NCI-H82 treated with DMSO at 0.1 percent for 48 hours (cell line): ENCODE measurements at regions not wholly inside any gene's neighbourhood (a gene's known extent, or its start where the extent isn't known, plus 50 kb on each side); places are given as distances from the start of the nearest gene placed in this dataset.

Source experiments
- DNase-seq: peaks from one replicate; lab custom pipeline; 2025; ENCODE audit not compliant: unreplicated experiment; lab: John Stamatoyannopoulos, UW

DNA sequence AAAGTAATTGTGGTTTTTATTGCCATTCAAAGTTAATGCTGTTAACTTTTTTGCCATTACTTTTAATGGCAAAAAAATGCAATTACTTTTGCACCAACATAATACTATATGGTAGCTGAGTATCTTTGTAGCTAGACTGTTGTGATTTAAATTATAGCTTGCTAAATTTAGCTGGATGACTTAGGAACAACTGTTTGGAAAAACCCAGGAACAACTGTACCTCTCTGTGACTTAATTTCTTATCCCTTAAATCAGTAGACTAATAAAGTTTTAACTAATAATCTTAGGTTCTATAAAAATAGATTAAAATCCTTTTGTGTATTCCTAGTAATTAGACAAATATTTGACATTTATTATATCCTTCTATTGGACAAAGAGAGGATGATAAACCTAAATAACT is 268.2 kb downstream of the TENT5A start:
- DNase-seq, result no peak

DNA sequence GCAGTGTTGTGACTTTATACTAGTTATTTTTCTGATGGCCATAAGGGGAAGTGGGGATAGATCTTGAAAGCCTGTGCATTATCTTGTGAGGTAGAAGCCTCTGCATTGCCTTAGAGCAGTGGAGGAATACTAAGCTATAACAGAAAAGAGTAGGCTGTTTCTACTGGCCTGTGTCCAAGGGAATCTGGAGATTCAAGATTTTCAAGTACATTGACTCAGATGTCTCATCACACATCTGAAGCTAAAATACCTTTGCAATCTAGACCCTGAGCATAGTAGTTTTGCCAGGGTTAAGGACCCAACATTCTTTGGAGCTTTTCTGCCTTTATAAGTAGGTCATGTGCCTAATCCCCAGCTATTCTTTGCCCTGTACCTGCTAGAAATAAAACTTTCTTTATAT is 272.3 kb downstream of the TENT5A start:
- no peak for DNase-seq

DNA sequence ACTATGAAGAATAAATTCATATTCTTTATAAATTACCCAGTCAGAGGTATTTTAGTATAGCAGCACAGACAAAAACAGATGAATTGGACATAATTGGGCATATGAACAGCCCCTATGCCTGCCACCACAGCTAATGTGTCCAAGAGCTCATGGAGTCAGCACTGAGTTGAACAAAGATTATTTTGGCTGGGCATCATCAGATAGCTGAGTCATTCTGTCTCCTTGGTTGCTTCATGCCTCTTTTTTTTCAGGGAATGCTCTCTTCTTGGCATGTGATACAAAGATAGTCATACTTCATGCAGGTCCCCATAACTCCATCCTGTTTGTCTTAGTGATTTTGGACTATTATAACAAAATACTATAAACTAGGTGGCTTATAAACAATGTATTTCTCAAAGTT is 275.6 kb downstream of the TENT5A start:
- DNase-seq, result no peak

DNA sequence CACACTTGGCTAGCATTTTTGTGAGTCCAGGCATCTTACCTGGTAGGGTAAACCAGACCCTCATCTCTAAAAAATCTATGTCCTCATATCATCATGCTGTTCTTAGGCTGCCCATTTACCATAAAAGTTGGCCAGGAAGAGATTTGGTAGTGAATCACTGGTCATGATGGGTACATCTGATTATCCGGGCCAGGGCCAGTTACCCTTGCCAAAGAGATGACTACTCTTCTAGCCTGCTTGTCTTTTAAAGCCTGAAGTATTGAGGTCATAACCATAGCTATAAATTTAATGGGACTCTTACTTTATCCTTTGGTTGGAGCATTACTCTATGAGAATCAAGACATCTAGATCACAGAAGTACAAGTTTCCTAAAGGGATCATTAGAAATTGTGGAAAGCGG is 276.8 kb downstream of the TENT5A start:
- no peak for DNase-seq

DNA sequence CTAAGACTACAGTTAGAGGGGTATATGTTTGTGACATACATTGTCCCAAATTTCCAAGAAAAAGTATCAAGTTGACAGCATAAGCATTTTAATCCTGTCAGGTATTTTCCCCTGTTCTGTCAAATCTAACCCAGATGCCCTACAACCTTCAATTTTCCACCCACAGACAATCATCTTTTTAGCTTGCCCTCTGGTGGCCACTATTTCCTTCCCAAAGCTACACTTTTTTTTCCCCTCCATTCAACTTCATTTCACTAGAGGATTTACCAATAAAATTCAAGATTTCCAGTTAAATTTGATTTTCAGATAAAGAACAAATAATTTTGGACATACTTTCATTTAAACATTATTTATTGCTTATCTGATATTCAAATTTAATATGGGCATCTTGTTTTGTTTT is 286.6 kb downstream of the TENT5A start:
- no peak for DNase-seq

DNA sequence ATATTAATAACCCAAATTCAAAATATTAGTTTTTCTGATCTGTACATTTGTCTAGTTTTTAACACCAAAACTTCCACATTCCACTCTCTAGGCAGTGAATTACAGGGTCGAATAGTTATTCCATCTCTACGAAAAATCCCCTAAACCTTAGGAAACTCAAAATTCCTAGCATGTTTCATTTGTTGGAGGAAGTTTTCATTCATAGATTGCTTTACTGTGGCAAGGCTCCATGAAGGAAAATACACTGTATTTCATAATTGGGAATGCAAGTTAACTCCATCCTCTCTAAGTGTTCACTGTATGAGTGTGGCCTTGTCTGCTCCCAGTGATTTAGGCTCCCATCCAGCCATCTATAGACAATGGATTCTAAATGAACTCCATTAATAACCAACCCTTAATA is 296.1 kb downstream of the TENT5A start:
- no peak for DNase-seq

DNA sequence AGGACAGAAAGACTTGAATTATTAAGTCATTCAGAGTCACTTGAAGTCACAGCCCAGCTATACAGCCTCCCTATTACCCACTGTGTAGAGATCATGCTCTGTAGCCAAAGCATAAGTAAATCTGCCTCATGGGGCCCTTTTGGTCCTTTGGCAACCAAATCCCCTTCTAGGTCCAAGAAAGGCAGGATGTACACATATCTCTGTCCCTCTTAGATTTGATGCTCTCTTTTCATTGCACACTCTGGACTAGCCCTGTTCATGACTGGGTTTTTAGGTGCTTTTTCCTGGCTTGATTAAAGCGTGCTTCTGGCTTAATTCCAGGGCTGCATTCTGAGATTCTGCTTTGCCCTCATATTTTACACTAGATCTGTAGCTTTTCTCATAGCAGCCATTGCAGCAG is 296.8 kb downstream of the TENT5A start:
- no peak for DNase-seq

DNA sequence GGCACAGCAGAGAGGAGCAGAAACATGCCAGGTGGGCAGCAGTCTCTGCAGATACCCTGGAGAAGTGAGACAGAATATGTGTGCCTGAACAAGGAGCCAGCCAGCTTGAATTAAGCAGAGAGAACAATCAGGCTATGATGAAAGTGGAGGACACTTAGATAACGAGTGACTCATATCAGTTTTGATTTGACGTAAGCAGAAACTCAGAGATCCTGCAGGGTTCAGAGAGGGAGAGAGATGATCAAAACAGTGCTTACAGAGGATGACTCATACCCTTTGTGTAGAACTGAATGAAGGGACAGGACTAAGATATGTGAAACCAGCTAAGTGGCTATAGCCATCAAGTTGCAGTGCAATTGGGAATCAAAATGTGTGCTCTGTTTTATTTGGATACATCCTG is 300.7 kb downstream of the TENT5A start:
- no peak for DNase-seq

DNA sequence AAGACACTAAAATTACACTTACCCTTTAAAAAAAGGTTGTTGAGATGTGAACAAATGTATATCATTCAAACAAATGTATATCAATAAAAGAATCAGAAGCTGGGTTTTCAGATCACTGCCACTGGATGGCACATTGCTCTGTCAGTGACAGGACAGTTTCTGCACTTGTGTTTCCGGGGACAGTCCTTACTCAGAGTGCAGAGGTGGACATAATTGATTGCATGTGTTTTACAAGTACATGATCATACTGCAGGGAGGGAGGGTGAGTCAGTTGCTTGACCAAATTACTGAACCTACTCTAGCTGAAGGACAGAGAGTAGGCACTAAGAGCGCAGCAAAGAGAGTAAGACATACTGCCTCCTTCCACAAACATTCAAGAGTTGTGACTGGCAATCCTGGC is 302.3 kb downstream of the TENT5A start:
- no peak for DNase-seq

DNA sequence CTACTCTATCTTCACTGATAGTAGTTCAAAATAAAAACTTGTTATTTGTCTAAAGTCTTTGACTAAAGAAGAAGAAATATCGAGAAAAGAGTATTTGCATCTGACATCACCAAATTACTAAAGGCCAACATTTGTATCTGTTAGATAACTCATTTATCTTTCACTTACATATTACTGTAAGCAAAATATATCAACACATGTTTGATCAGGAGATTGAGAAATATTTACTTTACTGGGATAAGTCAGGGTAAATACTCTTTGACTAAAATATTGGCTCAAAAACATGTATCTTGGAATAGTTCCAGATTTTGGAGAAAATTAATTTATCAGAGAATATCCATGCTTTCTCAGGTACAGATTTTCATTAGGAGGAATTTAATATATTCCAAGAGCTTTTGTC is 306.0 kb downstream of the TENT5A start:
- DNase-seq, result no peak

DNA sequence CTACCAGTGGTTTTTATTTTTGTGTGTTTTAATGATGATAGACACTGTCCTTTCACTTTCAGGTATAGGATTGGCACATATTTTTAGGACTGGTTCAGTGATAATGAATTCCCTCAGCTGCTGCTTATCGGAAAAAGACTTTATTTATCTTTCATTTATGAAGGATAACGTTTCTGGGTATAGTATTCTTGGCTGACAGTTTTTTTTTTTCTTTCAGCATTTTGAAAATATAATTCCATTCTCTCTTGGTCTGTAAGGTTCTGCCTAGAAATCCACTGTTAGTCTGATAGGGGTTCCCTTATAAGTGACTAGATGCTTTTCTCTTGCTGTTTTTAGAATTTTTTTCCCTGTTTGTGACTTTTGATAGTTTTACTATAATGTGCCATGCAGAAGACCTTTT is 313.1 kb downstream of the TENT5A start:
- no peak for DNase-seq

DNA sequence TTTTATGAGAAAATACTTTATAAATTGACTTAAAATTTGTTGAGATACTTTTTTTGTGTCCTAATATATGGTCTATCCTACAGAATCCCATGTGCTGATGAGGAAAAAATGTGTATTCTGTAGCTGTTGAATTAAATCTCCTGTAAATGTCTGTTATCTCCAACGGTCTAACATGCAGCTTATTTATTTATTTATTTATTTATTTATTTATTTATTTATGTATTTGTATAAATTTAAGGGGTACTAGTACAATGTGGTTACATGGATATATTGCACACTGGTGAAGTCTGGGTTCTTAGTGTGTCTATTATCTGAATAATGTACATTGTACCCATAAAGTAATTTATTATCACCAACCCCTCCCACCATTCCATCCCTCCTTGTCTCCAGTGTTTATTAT is 315.5 kb downstream of the TENT5A start:
- no peak for DNase-seq

DNA sequence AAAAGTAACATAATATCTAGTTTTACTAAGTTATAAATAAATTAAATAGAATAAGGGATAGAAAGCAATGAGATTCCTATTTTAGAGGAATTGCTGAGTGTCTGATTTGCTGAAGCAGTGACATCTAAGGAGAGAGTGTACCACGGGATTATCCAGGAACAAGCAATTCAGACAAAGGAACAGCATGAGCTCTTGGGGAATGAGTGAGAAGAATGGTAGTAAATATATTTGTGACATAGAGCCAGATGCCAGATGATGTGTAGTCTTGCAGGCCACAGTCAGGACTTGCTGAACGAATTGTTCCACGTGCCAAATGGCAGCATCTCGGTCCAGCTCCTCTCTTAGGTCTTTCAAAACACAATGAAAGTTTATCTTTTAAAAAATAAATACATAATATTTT is 339.2 kb downstream of the TENT5A start:
- no peak for DNase-seq

DNA sequence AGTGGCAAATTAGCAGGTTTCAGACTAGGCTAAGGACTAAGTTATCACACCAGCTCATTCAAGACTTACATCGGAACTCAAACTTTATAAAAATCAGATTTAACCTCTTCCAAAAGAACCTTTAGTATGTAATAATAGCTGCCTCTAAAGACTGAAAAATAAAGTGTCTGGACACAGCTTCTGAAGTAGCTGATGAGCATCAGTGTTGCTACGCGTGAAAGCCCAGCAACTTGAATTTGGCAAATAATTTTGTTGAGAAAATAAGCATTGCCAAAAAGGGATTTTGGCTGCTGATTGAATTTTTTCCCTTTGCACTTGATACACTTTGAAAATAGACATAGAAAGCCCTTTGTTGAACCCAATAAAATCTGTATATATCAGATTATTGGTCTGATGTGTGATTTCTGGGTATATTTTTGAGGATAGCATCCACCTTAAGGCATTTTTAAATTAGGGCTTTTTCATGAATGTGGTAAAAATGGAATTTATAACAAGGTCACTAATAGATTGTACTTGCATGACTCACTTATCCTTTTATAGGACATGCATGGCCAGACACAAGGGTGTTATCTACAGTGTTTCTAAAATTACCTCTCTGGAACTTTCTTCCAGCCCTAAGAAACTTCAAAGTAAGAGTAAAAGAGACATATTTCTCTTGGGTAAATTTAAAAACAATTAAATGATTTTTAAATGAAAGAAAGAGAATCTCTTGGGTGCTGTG is 350.4 kb downstream of the TENT5A start:
- no peak for DNase-seq

DNA sequence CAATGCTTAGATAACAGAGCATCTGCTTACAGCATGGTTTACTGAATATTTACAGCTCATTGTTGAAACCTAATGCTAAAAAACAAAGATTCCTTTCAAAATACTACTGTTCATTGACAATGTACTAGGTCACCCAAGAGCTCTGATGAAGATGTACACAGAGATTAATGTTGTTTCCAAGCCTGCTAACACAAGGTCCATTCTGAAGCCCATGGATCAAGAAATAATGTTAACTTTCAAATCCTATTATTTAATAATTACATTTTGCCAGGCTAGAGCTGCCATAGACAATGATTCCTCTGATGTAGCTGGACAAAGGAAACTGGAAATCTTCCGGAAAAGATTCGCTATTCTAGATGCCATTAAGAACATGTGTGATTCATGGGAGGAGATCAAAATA is 355.6 kb downstream of the TENT5A start:
- no peak for DNase-seq

DNA sequence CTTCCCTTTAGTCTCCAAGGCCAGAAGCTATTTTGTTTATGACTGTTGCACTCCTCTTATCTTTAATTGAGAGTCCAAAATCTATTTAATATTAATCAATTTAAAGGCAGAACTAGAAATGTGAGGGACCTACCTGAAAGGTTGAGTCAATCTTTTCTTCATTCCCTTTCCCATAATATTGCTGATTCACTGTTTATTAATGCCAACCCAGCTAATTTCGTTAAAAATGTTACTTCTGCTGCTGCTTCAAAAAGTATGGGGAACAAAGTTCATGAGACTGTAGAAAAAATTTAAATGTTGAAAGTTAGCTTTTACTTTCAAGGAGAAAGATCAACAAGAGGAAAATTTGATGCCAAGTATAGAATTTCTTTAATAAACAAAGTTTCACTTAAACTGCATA is 365.3 kb downstream of the TENT5A start:
- DNase-seq, result no peak

DNA sequence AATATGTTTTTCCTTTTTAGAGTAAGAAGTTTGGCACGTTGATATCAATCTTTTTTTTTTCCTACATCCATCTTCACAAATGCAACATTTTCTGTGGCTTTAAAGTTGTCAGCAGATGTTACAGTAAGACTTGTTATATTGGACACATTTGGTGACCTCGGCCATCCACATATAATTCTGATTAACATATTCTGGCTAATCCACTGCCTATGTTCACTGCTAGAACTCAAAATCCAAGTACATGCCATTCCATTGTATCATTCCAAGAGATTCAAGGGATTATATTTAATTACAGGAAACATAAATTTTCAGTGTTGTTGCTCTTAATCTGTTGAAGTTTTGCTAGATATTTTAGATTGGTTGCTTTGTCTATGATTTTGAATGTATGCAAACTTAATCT is 367.6 kb downstream of the TENT5A start:
- no peak for DNase-seq

DNA sequence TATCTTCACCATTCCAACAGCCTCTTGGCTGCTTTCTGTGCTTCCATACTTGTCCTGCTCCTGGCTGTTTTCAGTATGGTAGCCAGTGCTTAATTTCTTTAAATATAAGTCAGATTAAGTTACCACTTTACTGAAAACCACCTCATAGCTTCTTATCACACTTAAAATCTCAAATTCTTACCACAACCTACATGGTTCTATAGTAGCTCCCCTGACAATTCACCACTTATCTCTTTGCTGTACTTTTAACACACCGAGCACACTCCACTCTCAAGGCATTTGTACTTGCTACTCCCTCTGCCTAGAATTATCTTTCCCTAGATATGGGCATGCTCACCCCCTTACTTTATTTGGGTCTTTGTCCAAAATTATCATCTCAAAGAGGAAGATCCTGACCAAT is 369.0 kb downstream of the TENT5A start:
- no peak for DNase-seq

DNA sequence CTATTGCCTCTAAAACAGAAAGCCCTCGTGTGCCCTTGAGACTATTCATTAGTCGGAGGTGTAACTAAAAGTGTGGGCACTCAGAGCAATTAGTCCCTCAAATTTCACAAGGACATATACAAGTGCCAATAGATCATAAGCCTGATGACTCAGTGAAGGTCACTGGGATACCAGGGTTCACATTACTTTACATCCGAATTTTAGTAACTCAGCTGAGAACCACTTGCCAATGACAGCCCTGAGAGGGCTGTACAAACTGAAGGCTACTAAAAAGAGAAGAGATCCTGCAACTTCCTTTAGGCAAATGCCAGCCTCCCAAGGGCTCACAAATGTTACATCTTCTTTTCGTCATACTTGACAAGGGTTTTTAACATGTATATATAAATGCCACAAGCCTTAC is 369.6 kb downstream of the TENT5A start:
- DNase-seq, result no peak

DNA sequence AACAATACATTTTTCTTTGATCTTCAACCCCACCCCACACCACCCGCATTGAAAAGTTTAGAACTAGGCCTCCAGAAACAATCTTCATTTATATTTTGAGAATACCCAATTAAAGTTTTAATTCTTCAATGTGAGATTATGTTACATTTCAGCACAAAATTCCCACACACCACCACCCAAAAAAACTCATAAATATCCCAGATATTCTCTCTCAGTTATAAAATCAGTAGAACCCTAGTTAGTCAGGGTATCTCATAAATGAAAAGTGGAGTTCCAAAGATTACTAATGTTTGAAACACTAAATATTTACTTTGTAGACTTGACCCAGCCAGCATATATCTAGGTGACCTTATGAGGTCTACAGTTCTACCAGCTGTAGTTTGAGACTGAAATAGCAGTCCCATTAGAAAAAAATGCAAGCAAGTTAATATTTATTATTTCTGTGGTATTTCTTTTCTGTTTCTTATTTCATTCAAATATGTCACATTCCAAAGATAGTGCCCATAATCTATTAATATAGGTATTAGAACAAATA is 371.0 kb downstream of the TENT5A start:
- no peak for DNase-seq

DNA sequence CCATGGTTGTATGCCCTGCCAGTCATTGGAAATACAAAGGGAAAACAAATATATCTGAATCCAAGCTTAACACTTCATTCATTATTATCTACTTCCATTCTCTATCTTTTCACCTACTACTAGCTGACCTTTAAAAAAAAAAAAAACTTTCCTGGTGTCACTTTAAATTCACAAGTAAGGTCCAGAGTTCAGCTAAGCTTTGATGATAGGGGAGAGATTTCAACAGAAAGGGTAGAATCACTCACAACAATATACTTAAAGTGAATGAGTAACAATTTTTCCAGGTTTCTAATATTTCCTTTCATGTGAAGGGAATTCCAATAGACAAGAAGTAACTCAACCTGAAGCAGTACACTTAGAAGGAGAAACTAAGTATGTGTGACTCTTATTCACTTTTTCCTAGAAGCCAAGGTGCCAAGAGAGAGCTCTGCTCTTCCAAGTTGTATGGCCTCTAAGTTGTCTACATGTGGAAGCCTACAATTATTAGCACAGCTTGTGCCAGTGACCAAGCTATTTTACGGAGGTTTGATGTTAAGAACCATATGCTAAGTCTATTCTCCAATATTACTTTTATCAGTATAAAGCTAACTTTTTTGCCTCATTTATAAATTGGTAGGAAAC is 371.7 kb downstream of the TENT5A start:
- no peak for DNase-seq

DNA sequence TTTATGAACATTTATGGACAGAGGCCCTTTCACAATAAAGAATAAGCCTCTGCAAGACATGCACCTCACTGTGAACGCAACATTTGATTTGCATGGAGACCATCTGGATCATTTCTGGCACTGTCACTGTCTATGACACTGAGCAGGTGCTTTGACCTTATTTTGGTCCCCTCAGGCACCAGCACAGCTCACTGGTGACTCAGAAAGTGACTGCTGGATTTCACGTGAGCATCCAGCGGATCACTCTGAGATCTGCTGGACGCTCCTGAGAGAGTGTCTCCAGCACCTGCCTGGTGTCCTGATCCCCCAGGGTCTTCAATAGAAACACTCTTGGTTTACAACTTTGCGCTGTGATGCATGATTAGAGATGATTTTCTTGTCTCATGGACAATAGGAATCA is 375.7 kb downstream of the TENT5A start:
- no peak for DNase-seq

DNA sequence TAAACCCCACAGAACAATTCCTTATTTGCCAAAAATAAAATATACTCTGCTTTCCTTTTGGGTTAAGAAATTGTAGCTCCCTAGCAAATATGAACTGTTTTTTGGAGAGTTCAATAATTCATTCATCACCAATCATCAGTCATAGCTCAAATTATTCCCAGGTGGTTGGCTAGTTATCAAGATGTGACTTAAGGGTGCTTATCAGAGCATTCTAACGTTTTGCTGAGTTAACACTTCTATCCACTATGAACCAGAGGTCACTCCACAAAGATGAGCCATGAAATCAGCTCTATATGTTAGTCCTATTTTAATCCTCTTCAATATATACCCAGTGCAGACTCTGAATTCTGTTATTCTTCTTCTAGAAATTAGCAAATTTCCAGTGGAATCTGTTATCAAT is 379.1 kb downstream of the TENT5A start:
- DNase-seq, result no peak
